Cardiac muscle cell (in vitro differentiated cells and primary cell): ENCODE measurements at regions not wholly inside any gene's neighbourhood (a gene's known extent, or its start where the extent isn't known, plus 50 kb on each side); places are given as distances from the start of the nearest gene placed in this dataset.
"Not testable (repeated sequence)": the region's sequence is repeated elsewhere in the genome, so short reads cannot be mapped to it uniquely, and the experiment has no call there.

Experiments used
- DNase-seq, 2 donors: peaks; one replicate each; pipeline versions ENCODE4 v3.0.0 to v3.0.0-alpha.2; 2010 to 2017; ENCODE audit warnings: low read depth in 1 of 2, low spot score in 1 of 2
- H3K27ac ChIP-seq: fragments of 200-600 bp; sonication (generic); 2 replicates; pipeline ENCODE4 v1.5.1; 2016
- H3K27me3 ChIP-seq: fragments of 200-600 bp; sonication (generic); 2 replicates; pipeline ENCODE4 v1.6.0; 2016; ENCODE audit warnings: control low read depth
- H3K36me3 ChIP-seq: fragments of 200-600 bp; sonication (generic); 2 replicates; pipeline ENCODE4 v1.5.1; 2016; ENCODE audit warnings: control low read depth
- H3K4me1 ChIP-seq: fragments of 200-600 bp; sonication (generic); 2 replicates; pipeline ENCODE4 v1.8.1; 2017; ENCODE audit warnings: low read depth, mild to moderate bottlenecking, mixed run types
- H3K4me3 ChIP-seq: fragments of 200-600 bp; sonication (generic); 2 replicates; pipeline ENCODE4 v1.5.1; 2016; ENCODE audit warnings: mild to moderate bottlenecking
- H3K9me3 ChIP-seq: fragments of 200-600 bp; sonication (generic); 2 replicates; pipeline ENCODE4 v1.5.1; 2017; ENCODE audit warnings: low read depth, mild to moderate bottlenecking, control low read depth
- TF ChIP-seq, protein P1 (sequence below): IDR thresholded peaks from 2 replicates; pipeline ENCODE4 v1.5.1; 2012; ENCODE audit warnings: low read depth, mild to moderate bottlenecking, low read length

DNA sequence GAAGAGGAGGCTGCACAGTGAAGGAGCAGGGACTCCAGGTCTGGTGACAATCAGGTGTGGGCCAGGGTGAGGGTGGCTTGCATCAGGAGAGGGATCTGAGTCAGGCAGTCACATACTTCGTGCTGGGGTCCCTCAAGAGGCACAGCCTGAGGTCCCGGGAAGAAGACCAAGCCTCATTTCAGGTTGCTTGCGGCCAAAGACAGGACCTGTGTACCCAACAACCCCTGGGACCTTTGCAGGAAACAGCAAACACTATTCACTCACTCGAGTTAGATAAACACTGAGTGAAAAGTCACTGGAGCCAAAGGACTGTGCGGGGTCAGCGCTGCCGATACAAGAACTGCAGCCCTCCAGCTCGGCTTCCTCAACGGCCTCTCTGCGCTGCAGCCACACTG, 104.4 kb downstream of the SINHCAF start:
- TF ChIP-seq, protein P1, sequence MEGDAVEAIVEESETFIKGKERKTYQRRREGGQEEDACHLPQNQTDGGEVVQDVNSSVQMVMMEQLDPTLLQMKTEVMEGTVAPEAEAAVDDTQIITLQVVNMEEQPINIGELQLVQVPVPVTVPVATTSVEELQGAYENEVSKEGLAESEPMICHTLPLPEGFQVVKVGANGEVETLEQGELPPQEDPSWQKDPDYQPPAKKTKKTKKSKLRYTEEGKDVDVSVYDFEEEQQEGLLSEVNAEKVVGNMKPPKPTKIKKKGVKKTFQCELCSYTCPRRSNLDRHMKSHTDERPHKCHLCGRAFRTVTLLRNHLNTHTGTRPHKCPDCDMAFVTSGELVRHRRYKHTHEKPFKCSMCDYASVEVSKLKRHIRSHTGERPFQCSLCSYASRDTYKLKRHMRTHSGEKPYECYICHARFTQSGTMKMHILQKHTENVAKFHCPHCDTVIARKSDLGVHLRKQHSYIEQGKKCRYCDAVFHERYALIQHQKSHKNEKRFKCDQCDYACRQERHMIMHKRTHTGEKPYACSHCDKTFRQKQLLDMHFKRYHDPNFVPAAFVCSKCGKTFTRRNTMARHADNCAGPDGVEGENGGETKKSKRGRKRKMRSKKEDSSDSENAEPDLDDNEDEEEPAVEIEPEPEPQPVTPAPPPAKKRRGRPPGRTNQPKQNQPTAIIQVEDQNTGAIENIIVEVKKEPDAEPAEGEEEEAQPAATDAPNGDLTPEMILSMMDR = no peak

DNA sequence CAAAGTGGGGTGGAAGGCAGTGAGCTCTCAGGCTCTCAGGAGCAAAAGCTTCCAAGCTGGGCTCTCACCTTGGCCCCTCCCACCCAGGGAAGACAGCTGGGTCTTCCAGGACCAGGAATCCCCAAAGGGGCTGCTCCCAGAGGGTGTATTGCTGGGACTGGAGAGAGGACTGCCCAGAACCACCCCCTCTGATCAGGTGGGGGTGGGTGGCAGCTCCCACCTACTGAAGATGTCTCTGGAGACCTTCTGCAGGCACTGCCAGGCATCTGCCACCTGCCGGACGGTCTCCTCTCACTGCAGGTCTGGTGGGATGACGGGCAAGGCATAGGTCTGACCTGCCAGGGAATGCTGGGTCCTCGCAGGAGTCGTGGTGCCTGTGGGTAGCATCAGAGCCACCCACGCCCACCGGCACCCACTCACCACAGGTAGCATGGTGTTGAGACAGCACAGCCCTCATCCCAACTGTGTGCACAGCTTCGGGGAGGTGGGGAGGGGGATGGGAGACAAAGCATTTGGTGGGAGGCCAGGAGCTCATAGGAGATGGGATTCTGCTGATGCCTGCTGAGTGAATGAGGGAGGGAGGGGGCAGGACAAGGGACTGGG, 103.2 kb downstream of the SINHCAF start:
- Histone ChIP-seq H3K9me3 (no peaks in the 10 kb centered on the region), H3K4me3 (no peak overlapping the region), H3K27me3 (no peaks in the 10 kb centered on the region), H3K4me1 (no peaks in the 10 kb centered on the region), H3K27ac (no peak overlapping the region), H3K36me3 (no peaks in the 10 kb centered on the region)
- TF ChIP-seq, protein P1 = no peak
- no peak for DNase-seq

More for the DNA sequence above, 104.4 kb downstream of the SINHCAF start:
- no peaks in the 10 kb centered on the region for H3K4me1 ChIP-seq
- H3K27ac ChIP-seq = no peak overlapping the region
- DNase-seq = no peak
- no peaks in the 10 kb centered on the region for H3K36me3 ChIP-seq
- no peaks in the 10 kb centered on the region for H3K9me3 ChIP-seq
- no peak overlapping the region for H3K4me3 ChIP-seq
- H3K27me3 ChIP-seq = no peaks in the 10 kb centered on the region

DNA sequence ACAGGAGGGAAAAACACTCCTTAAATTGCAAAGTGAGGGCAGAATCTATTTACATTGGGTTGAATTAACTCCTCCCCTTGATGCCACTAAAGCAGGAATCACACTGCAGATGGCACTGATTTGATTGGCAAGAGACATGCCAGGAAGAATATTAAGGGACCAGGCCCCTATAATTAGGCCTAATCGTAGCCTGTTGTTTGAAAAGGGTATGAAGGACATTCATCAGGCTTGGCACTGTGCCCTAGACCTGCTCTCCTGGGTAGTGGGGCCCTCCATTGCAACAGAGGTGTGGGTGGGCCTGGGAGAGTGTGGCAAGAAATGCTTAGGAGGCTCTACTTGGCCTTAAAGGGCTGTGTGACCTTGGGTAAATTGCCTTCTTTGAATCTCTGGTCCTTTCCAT, 102.3 kb downstream of the SINHCAF start:
- not testable (repeated sequence) for H3K27ac ChIP-seq, H3K4me3 ChIP-seq, H3K27me3 ChIP-seq, H3K4me1 ChIP-seq, H3K9me3 ChIP-seq, H3K36me3 ChIP-seq, DNase-seq

DNA sequence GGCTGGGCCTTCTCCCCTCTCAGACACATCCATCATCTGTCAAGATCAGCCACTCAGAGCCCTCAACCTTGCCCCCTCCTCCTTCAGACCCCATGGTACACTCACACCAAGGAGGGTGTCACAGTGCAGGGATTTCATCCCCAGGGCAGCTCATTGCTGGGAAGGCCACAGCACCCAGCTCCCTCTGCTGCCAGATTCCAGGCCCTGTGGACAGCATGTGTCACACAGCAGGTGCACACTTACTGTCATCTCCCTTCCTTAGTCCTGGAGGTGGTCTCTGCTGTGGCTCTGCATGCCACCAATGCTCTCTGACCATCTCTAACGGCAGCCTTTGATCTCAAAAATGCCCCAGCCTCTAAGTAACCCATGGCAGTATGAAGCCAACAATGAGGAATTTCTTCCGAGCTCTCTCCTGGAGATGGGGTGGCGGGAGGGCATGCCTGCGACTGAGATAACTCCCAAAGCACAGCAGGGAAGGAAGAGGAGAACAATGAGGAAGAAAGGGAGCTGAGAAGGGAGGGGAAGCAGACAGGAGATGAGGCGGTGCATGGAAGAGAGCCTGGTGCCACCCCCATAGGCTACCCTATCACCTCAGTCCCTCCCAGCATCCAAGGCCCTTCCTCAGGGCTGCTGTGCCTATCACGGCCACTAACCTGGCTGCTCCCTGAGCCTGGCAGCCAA, 101.0 kb downstream of the SINHCAF start:
- no peaks in the 10 kb centered on the region for H3K4me1 ChIP-seq
- H3K27ac ChIP-seq = no peak overlapping the region
- no peaks in the 10 kb centered on the region for H3K9me3 ChIP-seq
- TF ChIP-seq, protein P1 = no peak
- DNase-seq = no peak
- no peaks in the 10 kb centered on the region for H3K36me3 ChIP-seq
- H3K27me3 ChIP-seq = no peaks in the 10 kb centered on the region
- no peak overlapping the region for H3K4me3 ChIP-seq

DNA sequence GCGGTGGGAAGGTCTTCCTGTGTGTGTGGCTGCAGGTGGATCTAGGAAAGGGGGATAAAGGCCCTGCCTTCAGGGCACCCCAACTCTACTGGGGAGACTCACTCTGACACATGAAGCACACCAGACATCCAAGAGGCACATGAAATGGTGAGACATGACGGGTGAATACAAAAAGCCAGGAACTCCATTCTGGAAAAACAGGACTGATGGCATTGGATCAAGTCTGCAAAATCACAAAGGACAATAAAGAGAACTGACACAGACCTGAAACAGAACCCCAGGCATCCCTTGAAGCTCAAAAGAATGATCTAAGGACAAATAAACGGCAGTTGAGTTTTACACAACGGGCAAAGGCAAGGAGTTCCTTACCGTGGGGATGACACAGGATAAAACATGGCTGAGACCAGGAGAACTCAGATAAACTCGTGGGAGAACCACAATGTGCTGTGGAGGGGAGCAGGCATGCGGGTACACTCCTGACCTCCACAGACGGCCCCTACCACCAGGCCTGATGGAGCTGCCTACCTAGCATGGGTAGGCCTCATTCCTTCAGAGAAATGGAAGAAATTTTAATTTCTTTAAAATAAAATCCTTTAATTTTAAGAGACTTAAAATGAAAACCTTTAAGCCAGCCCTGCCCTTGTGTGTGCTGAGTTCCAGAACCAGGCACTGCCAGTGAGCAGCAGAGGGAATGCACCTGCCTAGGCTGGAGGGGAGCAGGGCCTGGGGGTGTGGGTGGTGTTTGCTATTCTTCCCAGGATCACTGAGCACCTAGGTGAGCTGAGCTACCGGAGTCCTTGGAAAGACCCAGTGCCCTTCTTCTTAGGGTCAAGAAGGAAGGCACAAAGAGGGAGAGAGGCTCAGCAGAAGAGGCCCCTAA, 100.1 kb downstream of the SINHCAF start:
- H3K4me1 ChIP-seq = no peaks in the 10 kb centered on the region

More for the DNA sequence above, 100.1 kb downstream of the SINHCAF start:
- no peaks in the 10 kb centered on the region for H3K36me3 ChIP-seq
- H3K4me3 ChIP-seq = no peak overlapping the region
- H3K9me3 ChIP-seq = no peaks in the 10 kb centered on the region
- no peak overlapping the region for H3K27ac ChIP-seq
- TF ChIP-seq, protein P1 = no peak
- no peaks in the 10 kb centered on the region for H3K27me3 ChIP-seq
- DNase-seq = no peak
